HCT116 (cell line): ENCODE measurements at regions not wholly inside any gene's neighbourhood (a gene's known extent, or its start where the extent isn't known, plus 50 kb on each side); places are given as distances from the start of the nearest gene placed in this dataset.

Source experiments
- ATAC-seq: fragments of 200-7000 bp; cut with Tn5 transposase; 2 replicates; pipeline ENCODE4 v1.9.1; 2020; ENCODE audit warnings: mild to moderate bottlenecking, moderate library complexity
- BruUV-seq: library from RNA; stranded (reverse); fragments of 400-500 nt; replicated peaks from 2 replicates; lab custom pipeline; 2021; lab: Mats Ljungman, UMichigan
- CTCF ChIA-PET: fragments of 300-600 bp; sonication (Branson Sonifier 250); formaldehyde crosslinking; loops from one replicate; lab custom pipeline; 2021; ENCODE audit warnings: antibody characterized with exemption; lab: Charles Lee
- POLR2A ChIA-PET: fragments of 300-600, 350-600 bp; sonication (Branson Sonifier 250); formaldehyde crosslinking; loops from one replicate; lab custom pipeline; 2021; ENCODE audit warnings: antibody characterized with exemption; lab: Charles Lee
- RAD21 ChIA-PET, 2 experiments: fragments of 300-600 bp; sonication (Branson Sonifier 250); formaldehyde crosslinking; loops; one replicate each; lab custom pipeline; 2023; ENCODE audit warnings: low total read pairs in 2 of 2; ENCODE audit not compliant: uncharacterized antibody in 2 of 2, unreplicated experiment in 2 of 2, low non-redundant PET in 1 of 2; lab: Charles Lee
- DNase-seq: peaks from one replicate; pipeline ENCODE4 v3.0.0-alpha.2; 2010; ENCODE audit warnings: low read depth, low spot score
- H2AFZ ChIP-seq: fragments of 200-600 bp; shearing (Covaris generic), sonication (generic); 2 replicates; pipeline ENCODE4 v1.6.1; 2017; ENCODE audit warnings: low read depth, mixed run types, mixed read lengths, antibody characterized with exemption, low read length; ENCODE audit not compliant: poor library complexity, severe bottlenecking
- H3K27ac ChIP-seq: 2 replicates; pipeline ENCODE4 v1.5.1; 2012; ENCODE audit warnings: low read depth, low read length
- H3K27me3 ChIP-seq: fragments of 200-600 bp; sonication (generic); 2 replicates; pipeline ENCODE4 v1.6.1; 2016; ENCODE audit warnings: mixed run types, low read length, mixed read lengths; ENCODE audit not compliant: insufficient read depth
- H3K36me3 ChIP-seq, 2 experiments: fragments of 200-500 bp in 1 of 2; fragments of 200-600 bp in 1 of 2; sonication (Bioruptor generic) in 1 of 2; sonication (generic) in 1 of 2; 2 replicates each; pipeline versions ENCODE4 v1.5.1 to v1.6.1; 2014 to 2016; ENCODE audit warnings: low read length in 2 of 2, inconsistent platforms in 1 of 2, mixed read lengths in 1 of 2, mixed run types in 1 of 2; ENCODE audit not compliant: insufficient read depth in 2 of 2, control insufficient read depth in 1 of 2
- H3K4me1 ChIP-seq, 2 experiments: fragments of 200-600 bp in 1 of 2; sonication (generic) in 1 of 2; 2 replicates each; pipeline versions ENCODE4 v1.5.1 to v1.6.1; 2012 to 2017; ENCODE audit warnings: low read length in 2 of 2, inconsistent platforms in 1 of 2, mild to moderate bottlenecking in 1 of 2, mixed read lengths in 1 of 2, mixed run types in 1 of 2, moderate library complexity in 1 of 2; ENCODE audit not compliant: insufficient read depth in 2 of 2, control insufficient read depth in 1 of 2
- H3K4me2 ChIP-seq: fragments of 200-600 bp; sonication (generic); 2 replicates; pipeline ENCODE4 v1.6.1; 2017; ENCODE audit warnings: mixed run types, low read length, mixed read lengths
- H3K4me3 ChIP-seq, 2 experiments: fragments of 200-600 bp in 1 of 2; sonication (generic) in 1 of 2; replicated peaks in 1 of 2; 2 replicates each; pipeline ENCODE4 v1.5.1; 2011 to 2016; ENCODE audit warnings: low read length in 2 of 2, control low read depth in 1 of 2, low read depth in 1 of 2, mild to moderate bottlenecking in 1 of 2, mixed read lengths in 1 of 2, mixed run types in 1 of 2
- H3K79me2 ChIP-seq: fragments of 200-600 bp; sonication (generic); 2 replicates; pipeline ENCODE4 v1.6.1; 2017; ENCODE audit warnings: mild to moderate bottlenecking, mixed run types, low read length, moderate library complexity, mixed read lengths; ENCODE audit not compliant: insufficient read depth
- H3K9ac ChIP-seq: fragments of 200-600 bp; sonication (generic); 2 replicates; pipeline ENCODE4 v1.6.1; 2016; ENCODE audit warnings: low read length, mixed read lengths
- H3K9me2 ChIP-seq: fragments of 200-600 bp; sonication (generic), shearing (Covaris generic); 2 replicates; pipeline ENCODE4 v1.6.1; 2017; ENCODE audit warnings: mixed run types, mild to moderate bottlenecking, moderate library complexity; ENCODE audit not compliant: insufficient read depth
- H3K9me3 ChIP-seq, 2 experiments: fragments of 200-500 bp in 1 of 2; fragments of 200-600 bp in 1 of 2; sonication (Bioruptor generic) in 1 of 2; sonication (generic) in 1 of 2; 2 replicates each; pipeline ENCODE4 v1.6.1; 2014 to 2017; ENCODE audit warnings: low read length in 2 of 2, mixed read lengths in 2 of 2, inconsistent platforms in 1 of 2, low read depth in 1 of 2, mild to moderate bottlenecking in 1 of 2, mixed run types in 1 of 2, moderate library complexity in 1 of 2; ENCODE audit not compliant: control insufficient read depth in 1 of 2, insufficient read depth in 1 of 2
- H4K20me1 ChIP-seq: fragments of 200-600 bp; sonication (generic), shearing (Covaris generic); 2 replicates; pipeline ENCODE4 v1.6.1; 2017; ENCODE audit warnings: mixed run types, mild to moderate bottlenecking, moderate library complexity; ENCODE audit not compliant: insufficient read depth
- CBX3 ChIP-seq: IDR thresholded peaks from 2 replicates; pipeline ENCODE4 v1.6.1; 2012; ENCODE audit warnings: low read depth
- CEBPB ChIP-seq: IDR thresholded peaks from 2 replicates; pipeline ENCODE4 v1.6.1; 2012; ENCODE audit warnings: low read depth
- EGR1 ChIP-seq: IDR thresholded peaks from 2 replicates; pipeline ENCODE4 v1.6.1; 2012; ENCODE audit warnings: low read depth
- EZH2 ChIP-seq: fragments of 200-600 bp; sonication (generic); IDR thresholded peaks from 2 replicates; pipeline ENCODE4 v1.6.1; 2017; ENCODE audit warnings: antibody characterized with exemption, mixed run types
- EZH2phosphoT487 ChIP-seq: fragments of 200-600 bp; IDR thresholded peaks from 2 replicates; pipeline ENCODE4 v1.6.1; 2018; ENCODE audit warnings: antibody characterized with exemption, borderline replicate concordance
- RAD21 ChIP-seq: IDR thresholded peaks from 2 replicates; pipeline ENCODE4 v1.6.1; 2012; ENCODE audit warnings: low read depth, mild to moderate bottlenecking
- SIN3A ChIP-seq: IDR thresholded peaks from 2 replicates; pipeline ENCODE4 v1.6.1; 2012; ENCODE audit warnings: low read depth
- TCF7L2 ChIP-seq: IDR thresholded peaks from 2 replicates; pipeline ENCODE4 v1.7.0; 2011; ENCODE audit warnings: borderline replicate concordance, inconsistent platforms; ENCODE audit not compliant: insufficient read depth, insufficient read length; ENCODE audit errors: extremely low read depth
- YY1 ChIP-seq: IDR thresholded peaks from 2 replicates; pipeline ENCODE4 v1.6.1; 2011; ENCODE audit warnings: low read length, low read depth, moderate library complexity, mild to moderate bottlenecking; ENCODE audit not compliant: insufficient replicate concordance; ENCODE audit errors: extremely low read depth
- intact Hi-C: fragments of 100-400 bp; cut with micrococcal nuclease; formaldehyde crosslinking; loops from 2 replicates; pipeline ENCODE4 v1.10.0; 2022
- TF ChIP-seq, protein P1 (sequence below): IDR thresholded peaks from 2 replicates; pipeline ENCODE4 v1.6.1; 2011; ENCODE audit warnings: mild to moderate bottlenecking, low read length, moderate library complexity; ENCODE audit not compliant: insufficient replicate concordance; ENCODE audit errors: extremely low read depth
- TF ChIP-seq, protein P2 (sequence below): IDR thresholded peaks from 2 replicates; pipeline ENCODE4 v1.6.1; 2012

DNA sequence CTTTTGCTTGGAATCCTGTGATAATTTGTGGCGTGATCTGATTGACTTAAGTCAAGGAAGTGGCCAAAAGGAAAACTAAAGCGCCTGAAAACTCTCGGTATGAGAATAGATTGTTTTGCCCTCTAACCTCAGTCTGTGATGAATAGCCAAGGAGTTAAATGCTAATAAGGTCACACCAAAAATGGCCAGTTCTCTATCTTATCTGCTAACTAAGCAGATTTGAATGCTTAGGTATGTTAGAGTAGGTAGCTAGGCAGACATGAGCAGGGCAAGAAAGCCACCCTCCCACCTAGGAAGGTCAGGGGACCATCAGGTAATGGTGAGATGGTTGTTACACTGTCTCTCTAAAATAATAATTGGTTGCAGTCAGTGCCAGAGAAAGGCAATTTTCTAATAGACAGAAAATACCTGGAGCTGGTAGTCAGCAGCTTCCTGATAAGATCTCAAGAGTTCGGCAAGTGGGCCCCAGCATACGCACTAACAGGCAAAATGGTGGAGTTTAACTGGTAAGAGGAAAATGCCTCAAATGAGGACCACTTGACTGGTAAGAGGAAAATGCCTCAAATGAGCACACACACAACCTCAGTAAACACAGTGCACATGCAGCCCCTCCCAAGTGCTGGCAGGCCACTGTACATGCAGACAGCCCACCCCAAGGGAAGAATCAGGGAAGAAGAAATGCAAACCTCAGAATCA lies 468.4 kb downstream of the MBD2 start (continued):
- TF ChIP-seq, protein P1, sequence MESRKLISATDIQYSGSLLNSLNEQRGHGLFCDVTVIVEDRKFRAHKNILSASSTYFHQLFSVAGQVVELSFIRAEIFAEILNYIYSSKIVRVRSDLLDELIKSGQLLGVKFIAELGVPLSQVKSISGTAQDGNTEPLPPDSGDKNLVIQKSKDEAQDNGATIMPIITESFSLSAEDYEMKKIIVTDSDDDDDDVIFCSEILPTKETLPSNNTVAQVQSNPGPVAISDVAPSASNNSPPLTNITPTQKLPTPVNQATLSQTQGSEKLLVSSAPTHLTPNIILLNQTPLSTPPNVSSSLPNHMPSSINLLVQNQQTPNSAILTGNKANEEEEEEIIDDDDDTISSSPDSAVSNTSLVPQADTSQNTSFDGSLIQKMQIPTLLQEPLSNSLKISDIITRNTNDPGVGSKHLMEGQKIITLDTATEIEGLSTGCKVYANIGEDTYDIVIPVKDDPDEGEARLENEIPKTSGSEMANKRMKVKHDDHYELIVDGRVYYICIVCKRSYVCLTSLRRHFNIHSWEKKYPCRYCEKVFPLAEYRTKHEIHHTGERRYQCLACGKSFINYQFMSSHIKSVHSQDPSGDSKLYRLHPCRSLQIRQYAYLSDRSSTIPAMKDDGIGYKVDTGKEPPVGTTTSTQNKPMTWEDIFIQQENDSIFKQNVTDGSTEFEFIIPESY, result no peak
- no peak for TF ChIP-seq CEBPB
- TF ChIP-seq EZH2, result no peak
- TF ChIP-seq TCF7L2, result no peak
- no peak for TF ChIP-seq CBX3

DNA sequence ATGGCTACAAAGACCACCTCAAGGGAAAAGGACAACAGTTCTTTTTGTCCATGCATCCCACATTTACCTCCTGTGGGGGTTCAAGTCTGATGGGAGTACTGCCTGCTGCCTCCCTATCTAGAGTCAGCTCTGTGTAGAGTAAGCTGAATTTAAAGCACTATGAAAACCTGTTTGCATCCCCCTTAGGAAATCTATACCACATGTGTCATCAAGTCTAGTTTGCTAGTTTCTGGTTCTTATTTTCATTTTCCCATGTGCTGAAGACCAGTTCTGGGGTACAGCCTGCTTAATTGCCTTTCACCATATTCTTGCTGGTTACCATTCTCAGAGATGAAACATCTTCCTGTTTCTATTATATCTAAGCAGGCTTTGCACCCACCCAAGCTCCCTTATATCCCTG lies 470.3 kb downstream of the MBD2 start:
- H2AFZ ChIP-seq, result no peak overlapping the region
- H3K9ac ChIP-seq, result no peak overlapping the region
- no peaks in the 10 kb centered on the region for H3K27me3 ChIP-seq
- no peak overlapping the region for H3K27ac ChIP-seq
- no peaks in the 10 kb centered on the region for H3K36me3 ChIP-seq
- POLR2A ChIA-PET, result no interaction called here
- no peaks in the 10 kb centered on the region for H3K79me2 ChIP-seq
- no peak overlapping the region for H3K4me2 ChIP-seq
- H3K4me3 ChIP-seq, result no peak overlapping the region
- no peaks in the 10 kb centered on the region for H3K9me2 ChIP-seq
- no peak for TF ChIP-seq SIN3A
- no peak for TF ChIP-seq YY1
- TF ChIP-seq, protein P1, result no peak
- TF ChIP-seq, protein P2, sequence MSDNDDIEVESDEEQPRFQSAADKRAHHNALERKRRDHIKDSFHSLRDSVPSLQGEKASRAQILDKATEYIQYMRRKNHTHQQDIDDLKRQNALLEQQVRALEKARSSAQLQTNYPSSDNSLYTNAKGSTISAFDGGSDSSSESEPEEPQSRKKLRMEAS, result no peak
- TF ChIP-seq EGR1, result no peak
- no peak for TF ChIP-seq EZH2
- TF ChIP-seq RAD21, result no peak
- no peak for TF ChIP-seq TCF7L2
- no peak for TF ChIP-seq CEBPB
- no peak for TF ChIP-seq EZH2phosphoT487
- TF ChIP-seq, all 23 proteins: peak for 0
- no peak for DNase-seq
- intact Hi-C loops, result no loop called here
- no peak for ATAC-seq
- no TSS peak for BruUV-seq
- ChIA-PET RAD21 (no interaction called here), CTCF (no interaction called here)
- Histone ChIP-seq H4K20me1 (no peaks in the 10 kb centered on the region), H3K9me3 (peaks cover 0 to 5% of the 10 kb centered on the region in 2 experiments; a peak in 3 of 4 replicates), H3K4me1 (no peaks in the 10 kb centered on the region)
